Activated naive CD8-positive, alpha-beta T cell treated with anti-CD3 and anti-CD28 coated beads for 36 hours (primary cell): ENCODE measurements at regions not wholly inside any gene's neighbourhood (a gene's known extent, or its start where the extent isn't known, plus 50 kb on each side); places are given as distances from the start of the nearest gene placed in this dataset.

ENCODE experiments used
- DNase-seq: peaks from one replicate; pipeline ENCODE4 v3.0.0; 2021
- H3K27ac Mint-ChIP-seq: one replicate; pipeline ENCODE4 v1.8.0; 2022; ENCODE audit warnings: mild to moderate bottlenecking, moderate library complexity, mixed read lengths
- H3K27me3 Mint-ChIP-seq: one replicate; pipeline ENCODE4 v1.8.0; 2022; ENCODE audit warnings: mild to moderate bottlenecking, mixed read lengths
- H3K36me3 Mint-ChIP-seq: one replicate; pipeline ENCODE4 v1.8.0; 2021; ENCODE audit warnings: mild to moderate bottlenecking, mixed read lengths
- H3K4me1 Mint-ChIP-seq: one replicate; pipeline ENCODE4 v1.8.0; 2021; ENCODE audit warnings: mixed read lengths
- H3K4me3 Mint-ChIP-seq: one replicate; pipeline ENCODE4 v1.8.0; 2022; ENCODE audit warnings: mild to moderate bottlenecking, moderate library complexity, mixed read lengths
- H3K9me3 Mint-ChIP-seq: one replicate; pipeline ENCODE4 v1.8.0; 2022; ENCODE audit warnings: mixed read lengths

DNA sequence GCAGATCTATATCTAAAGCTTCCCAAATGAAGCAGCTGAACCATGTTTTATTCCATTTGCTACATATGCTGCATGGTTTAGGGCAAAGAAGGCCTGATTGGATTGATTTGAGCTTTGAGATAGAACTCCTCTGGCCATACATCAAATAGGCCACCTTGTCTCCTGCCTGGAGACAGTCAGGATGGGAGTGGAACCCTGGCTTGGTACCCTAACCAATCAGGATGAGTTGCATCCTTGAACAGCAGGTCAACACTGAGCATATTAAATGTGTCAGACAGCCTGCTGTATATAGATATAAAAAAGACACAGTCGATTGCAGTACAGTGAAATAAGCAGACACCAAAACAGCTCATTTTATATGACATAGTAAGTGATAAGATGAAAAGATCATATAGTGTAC, 291.7 kb downstream of the NUAK1 start:
- no peaks in the 10 kb centered on the region for H3K9me3 Mint-ChIP-seq
- H3K27ac Mint-ChIP-seq: no peak overlapping the region
- H3K4me1 Mint-ChIP-seq: no peaks in the 10 kb centered on the region
- peaks cover 9% of the 10 kb centered on the region for H3K27me3 Mint-ChIP-seq
- no peaks in the 10 kb centered on the region for H3K36me3 Mint-ChIP-seq
- H3K4me3 Mint-ChIP-seq: no peak overlapping the region
- DNase-seq: no peak

DNA sequence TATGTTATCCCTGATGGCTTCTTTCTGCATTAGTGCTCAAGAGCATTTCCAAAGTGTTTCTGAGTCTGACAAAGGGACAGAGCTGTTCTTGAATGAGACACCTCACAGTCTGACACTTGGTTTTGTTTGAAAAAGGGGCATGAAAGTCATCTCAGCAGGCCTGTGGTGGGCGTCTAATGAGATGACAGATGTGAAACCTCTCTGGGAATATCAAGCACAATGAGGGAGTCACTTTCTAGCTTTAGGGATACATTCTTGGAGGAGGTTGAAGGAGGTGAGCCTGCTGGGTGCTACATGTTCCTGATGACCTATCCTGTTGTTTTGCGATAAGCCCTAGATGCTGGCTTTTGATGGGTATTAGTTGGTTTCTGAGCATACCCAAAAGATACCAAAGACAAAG, 290.5 kb downstream of the NUAK1 start:
- DNase-seq: no peak
- H3K27ac Mint-ChIP-seq: no peak overlapping the region
- H3K36me3 Mint-ChIP-seq: no peaks in the 10 kb centered on the region
- no peak overlapping the region for H3K4me3 Mint-ChIP-seq
- H3K9me3 Mint-ChIP-seq: no peaks in the 10 kb centered on the region
- peaks cover 9% of the 10 kb centered on the region for H3K27me3 Mint-ChIP-seq
- H3K4me1 Mint-ChIP-seq: no peaks in the 10 kb centered on the region

DNA sequence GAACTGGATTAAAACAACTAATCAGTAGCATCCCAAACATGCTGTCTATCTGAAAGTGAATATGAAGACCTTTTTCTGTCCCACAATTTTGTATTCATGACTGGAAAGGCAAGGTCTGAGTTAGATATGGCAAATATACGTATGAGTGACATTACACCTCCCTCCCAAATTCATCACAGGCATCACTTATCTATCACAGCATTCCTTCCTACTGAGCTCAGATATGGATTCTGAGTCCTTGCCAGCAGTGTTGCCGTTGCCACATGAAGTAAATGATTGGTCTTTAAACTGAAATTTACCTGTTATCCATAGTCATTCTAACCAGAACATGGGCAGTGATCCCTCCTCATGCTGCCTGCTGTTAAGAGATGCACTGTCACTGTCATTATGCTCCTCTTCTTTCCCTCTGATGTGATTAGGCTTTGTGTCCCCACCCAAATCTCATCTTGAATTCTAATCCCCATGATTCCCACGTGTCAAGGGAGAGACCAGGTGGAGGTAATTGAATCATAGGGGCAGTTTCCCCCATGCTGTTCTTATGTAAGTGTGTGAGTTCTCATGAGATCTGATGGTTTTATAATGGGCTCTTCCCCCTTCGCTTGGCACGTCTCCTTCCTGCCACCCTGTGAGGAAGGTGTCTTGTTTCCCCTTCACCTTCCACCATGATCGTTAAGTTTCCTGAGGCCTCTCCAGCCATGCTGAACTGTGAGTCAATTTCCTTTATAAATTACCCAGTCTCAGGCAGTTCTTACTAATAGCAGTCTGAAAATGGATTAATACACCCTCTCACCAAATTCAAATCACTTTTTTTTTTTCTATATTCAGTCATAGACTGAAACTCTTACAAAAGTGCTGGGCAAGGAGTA, 288.4 kb downstream of the NUAK1 start:
- Mint-ChIP-seq H3K4me3 (no peak overlapping the region), H3K9me3 (no peaks in the 10 kb centered on the region), H3K4me1 (no peaks in the 10 kb centered on the region), H3K27me3 (peaks cover 9% of the 10 kb centered on the region), H3K27ac (no peak overlapping the region), H3K36me3 (no peaks in the 10 kb centered on the region)
- no peak for DNase-seq

DNA sequence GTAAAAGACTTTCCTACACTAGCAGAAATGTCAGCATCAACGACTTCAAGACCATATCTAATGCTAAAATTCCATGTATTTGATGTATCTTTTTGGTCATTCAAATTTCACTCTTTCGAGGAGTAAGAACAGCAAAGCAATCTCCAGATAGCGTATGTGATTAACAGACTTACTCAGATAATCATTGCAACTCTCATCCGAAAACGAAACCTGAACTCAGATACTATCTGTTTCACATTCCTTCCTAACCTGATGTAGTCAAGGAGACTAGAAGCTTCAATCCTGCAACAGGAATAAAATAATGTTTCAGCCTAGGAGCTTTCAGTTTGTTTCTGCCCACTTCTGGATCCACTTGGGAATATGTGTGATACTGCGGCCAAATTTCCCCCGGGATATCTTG, 286.3 kb downstream of the NUAK1 start:
- no peak overlapping the region for H3K27ac Mint-ChIP-seq
- H3K4me1 Mint-ChIP-seq: no peaks in the 10 kb centered on the region
- H3K27me3 Mint-ChIP-seq: peaks cover 9% of the 10 kb centered on the region
- no peak overlapping the region for H3K4me3 Mint-ChIP-seq
- H3K36me3 Mint-ChIP-seq: no peaks in the 10 kb centered on the region
- no peak for DNase-seq
- no peaks in the 10 kb centered on the region for H3K9me3 Mint-ChIP-seq

DNA sequence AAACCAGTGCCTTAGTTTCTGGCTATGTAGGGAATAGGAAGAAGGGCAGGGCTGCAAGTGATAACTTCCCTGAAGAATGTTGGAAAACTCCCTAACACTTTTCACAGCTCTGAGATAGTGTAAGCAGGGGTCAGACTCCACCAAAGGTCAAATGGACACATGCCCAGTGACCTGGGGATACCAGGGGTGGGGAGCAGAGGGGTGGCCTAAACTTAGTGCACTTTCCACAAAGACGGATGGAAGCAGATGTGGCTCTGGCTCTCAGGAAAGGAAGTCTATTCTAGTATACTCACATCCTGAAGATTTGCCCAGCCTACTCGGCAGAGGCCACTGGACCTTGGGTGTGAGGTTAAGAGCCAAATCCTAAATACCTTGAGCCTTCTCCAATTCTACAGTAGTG, 285.8 kb downstream of the NUAK1 start:
- no peak for DNase-seq
- Mint-ChIP-seq H3K27ac (no peak overlapping the region), H3K4me3 (no peak overlapping the region), H3K9me3 (no peaks in the 10 kb centered on the region), H3K27me3 (peaks cover 9% of the 10 kb centered on the region), H3K4me1 (no peaks in the 10 kb centered on the region), H3K36me3 (no peaks in the 10 kb centered on the region)

DNA sequence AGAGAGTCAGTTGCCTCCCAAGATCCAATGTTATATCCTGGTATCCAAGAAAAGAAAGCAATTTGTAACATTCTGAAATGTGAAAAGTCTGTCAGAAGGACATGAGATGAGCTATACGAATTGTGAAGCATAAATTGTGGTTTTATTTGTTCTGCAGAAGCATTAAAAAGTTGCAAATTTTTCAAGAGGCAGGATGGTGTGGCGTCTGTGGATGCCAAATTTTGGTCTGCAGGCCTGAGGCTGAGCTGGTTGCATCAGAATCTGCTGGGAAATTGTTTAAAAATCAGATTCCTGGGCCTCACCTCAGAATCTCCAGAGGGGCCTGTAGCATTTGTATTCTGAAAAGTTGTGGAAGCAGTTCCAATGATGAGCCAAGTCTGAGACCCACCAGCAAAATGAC, 284.7 kb downstream of the NUAK1 start:
- no peak overlapping the region for H3K27ac Mint-ChIP-seq
- no peaks in the 10 kb centered on the region for H3K36me3 Mint-ChIP-seq
- no peaks in the 10 kb centered on the region for H3K9me3 Mint-ChIP-seq
- H3K27me3 Mint-ChIP-seq: peaks cover 9% of the 10 kb centered on the region
- H3K4me3 Mint-ChIP-seq: no peak overlapping the region
- no peaks in the 10 kb centered on the region for H3K4me1 Mint-ChIP-seq
- DNase-seq: no peak

DNA sequence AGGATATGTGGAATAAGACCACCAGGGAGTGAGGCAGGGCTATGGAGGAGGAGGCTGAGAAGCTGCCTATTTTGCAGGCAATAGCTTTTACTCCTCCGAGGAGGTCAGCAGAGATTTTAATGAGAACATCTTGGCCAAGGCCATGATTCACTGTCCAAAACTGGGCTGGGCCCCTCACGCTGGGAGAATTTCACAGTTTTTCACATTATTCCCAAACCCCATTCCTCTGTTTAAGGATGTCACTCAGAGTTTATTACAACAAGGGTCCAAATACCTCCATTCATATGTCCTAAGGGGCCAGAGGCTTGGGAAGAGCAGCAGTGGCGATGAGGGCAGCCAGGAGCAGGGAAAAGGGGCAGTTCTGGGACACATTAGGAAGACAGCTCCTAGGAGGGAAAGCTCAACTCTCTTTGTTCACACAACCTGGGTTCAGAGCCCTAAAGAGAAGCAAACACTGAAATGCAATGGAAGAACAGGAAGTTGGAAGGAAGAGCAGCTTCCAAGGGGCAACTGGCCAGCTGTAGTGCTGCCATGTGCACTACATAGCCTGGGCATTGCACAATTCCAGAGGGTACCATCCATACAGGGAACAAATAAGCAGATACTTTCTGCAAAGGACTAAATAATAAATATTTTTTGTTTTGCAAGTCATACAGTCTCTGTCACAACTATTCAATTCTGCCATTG, 283.2 kb downstream of the NUAK1 start:
- no peak overlapping the region for H3K27ac Mint-ChIP-seq
- H3K36me3 Mint-ChIP-seq: no peaks in the 10 kb centered on the region
- peaks cover 1% of the 10 kb centered on the region for H3K9me3 Mint-ChIP-seq
- no peak for DNase-seq
- no peaks in the 10 kb centered on the region for H3K4me1 Mint-ChIP-seq
- no peak overlapping the region for H3K4me3 Mint-ChIP-seq
- H3K27me3 Mint-ChIP-seq: peaks cover 12% of the 10 kb centered on the region

DNA sequence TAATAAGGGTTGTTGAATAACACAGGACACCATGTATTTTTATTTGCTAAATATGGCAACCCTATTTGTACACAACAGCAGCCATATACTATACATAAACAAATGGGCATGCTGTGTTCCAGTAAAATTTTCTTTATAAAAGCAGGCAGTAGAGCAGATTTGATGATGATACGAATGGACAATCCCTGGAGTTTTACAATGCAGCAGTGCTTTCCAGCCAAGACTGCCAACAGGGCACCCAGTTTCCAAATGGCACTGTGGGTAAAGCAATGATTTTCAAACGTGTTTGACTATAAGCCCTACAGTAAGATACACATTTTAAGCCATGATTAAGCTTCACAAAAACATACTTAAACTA, 282.7 kb downstream of the NUAK1 start:
- H3K27me3 Mint-ChIP-seq: peaks cover 7% of the 10 kb centered on the region
- H3K36me3 Mint-ChIP-seq: no peaks in the 10 kb centered on the region
- no peaks in the 10 kb centered on the region for H3K4me1 Mint-ChIP-seq
- no peak overlapping the region for H3K27ac Mint-ChIP-seq
- no peak overlapping the region for H3K4me3 Mint-ChIP-seq
- H3K9me3 Mint-ChIP-seq: peaks cover 1% of the 10 kb centered on the region
- DNase-seq: no peak

DNA sequence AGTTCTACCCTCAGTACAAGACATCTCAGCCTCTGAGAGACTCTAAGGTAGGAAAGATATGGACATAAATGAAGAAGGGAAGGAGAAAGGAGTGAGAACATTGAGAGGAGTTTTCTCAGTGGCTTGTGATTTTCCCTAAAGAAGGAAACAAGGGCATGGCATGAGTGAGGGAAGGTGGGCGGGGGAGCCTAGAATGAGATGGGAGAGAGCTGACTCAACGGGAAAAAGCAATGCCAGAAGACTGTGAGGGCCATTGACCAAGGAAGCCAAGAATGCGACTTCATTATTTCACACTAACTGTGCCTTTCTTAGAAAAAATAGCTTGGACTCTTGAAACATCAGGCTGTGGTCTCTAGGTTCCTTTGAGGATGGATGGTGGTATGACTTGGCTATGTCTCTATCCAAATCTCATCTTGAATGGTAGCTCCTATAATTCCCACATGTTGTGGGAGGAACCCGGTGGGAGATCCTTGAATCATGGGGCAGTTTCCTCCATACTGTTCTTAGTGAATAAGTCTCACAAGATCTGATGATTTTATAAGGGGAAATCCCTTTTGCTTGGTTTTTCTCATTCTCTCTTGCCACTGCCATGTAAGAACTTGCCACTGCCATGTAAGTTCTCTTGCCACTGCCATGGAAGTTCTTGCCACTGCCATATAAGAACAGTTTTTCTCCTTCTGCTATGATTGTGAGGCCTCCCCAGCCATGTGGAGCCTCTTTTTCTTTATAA, 279.6 kb downstream of the NUAK1 start:
- Mint-ChIP-seq H3K27ac (no peak overlapping the region), H3K27me3 (peaks cover 10% of the 10 kb centered on the region), H3K4me3 (no peak overlapping the region), H3K4me1 (no peaks in the 10 kb centered on the region), H3K36me3 (no peaks in the 10 kb centered on the region), H3K9me3 (peaks cover 1% of the 10 kb centered on the region)
- no peak for DNase-seq

DNA sequence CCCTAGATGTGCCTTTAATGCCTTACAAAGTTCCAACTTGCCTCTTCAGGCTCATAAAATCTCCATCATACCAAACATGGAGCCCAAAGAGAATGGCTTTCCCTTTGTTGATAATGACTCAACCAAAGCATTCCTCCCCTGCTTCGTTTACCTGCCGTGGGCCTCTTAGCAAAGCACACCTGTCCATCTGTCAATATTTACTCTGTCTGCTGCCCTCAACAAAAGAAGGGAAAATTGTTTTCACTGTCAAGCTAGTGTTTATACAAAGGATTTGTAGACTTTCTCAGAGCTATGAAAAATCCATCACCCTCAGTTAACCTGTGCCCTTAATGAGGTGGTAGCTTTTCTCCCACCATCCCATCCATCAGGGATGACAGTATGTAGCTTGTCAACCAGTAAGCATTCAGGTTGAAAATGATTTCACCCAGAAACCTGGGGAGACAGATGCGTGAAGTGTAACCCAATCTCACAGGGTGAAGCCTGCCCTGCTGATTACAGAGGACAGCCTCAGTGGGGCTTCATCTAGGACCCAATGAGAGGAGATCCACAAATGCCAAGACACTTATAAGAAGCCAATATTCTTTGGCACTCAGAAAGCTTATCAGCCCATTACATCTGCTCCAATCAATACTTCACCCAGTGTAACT, 278.1 kb downstream of the NUAK1 start:
- no peak overlapping the region for H3K4me3 Mint-ChIP-seq
- H3K27ac Mint-ChIP-seq: no peak overlapping the region
- peaks cover 10% of the 10 kb centered on the region for H3K27me3 Mint-ChIP-seq
- no peak for DNase-seq
- H3K4me1 Mint-ChIP-seq: no peaks in the 10 kb centered on the region
- peaks cover 1% of the 10 kb centered on the region for H3K9me3 Mint-ChIP-seq
- no peaks in the 10 kb centered on the region for H3K36me3 Mint-ChIP-seq

DNA sequence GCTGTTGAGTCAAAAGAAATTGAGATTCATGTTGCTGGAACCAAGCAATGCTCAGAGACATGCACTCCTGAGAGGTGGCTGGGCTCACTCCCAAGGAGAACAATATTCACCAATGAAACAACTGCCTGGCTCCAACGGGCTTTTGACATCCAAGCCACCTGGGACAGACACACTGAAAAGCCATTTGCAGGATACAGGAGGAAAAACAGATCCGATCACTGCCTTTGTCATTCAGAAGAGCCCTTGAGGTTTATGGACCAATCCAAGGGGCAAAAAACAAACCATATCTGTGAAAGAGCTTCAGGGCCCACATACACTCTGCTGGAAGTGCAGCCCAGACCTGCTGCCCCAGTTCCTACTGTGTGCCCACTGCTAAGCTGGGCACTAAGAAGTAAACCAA, 277.5 kb downstream of the NUAK1 start:
- no peak overlapping the region for H3K27ac Mint-ChIP-seq
- no peak for DNase-seq
- no peak overlapping the region for H3K4me3 Mint-ChIP-seq
- H3K27me3 Mint-ChIP-seq: peaks cover 10% of the 10 kb centered on the region
- H3K9me3 Mint-ChIP-seq: peaks cover 1% of the 10 kb centered on the region
- H3K4me1 Mint-ChIP-seq: no peaks in the 10 kb centered on the region
- no peaks in the 10 kb centered on the region for H3K36me3 Mint-ChIP-seq

DNA sequence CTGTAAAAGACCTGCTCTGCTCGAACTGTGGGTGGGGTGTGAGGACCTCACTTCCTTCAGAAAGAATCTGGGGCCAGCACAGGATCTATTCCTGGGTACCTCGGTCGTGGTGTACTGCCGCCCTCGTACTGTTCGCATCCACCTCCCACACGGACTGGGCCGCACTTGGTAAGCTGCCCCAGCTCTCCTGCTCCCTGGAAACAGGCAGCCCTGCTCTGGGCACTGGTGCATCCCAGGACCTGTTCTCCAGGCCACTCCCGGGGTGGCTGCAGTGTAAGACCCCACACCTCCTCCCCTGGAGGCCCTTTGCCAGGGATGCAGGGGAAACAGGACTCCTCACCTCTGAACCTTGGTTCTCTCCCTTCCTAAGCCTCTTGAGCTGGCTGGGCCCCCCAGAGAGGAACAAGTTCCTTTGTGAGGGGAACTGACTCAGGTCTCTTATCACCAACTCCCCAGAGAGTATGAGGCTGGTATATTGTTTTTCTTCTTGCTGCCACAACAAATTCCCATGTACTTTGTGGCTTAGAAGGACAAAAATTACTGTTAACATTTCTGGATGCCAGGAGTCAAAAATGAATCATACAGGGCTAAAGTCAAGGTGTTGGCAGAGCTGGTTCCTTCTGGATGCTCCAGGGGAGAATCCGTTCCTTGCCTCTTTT, 276.5 kb downstream of the NUAK1 start:
- Mint-ChIP-seq H3K27ac (no peak overlapping the region), H3K36me3 (no peaks in the 10 kb centered on the region), H3K4me1 (no peaks in the 10 kb centered on the region), H3K27me3 (peaks cover 10% of the 10 kb centered on the region), H3K9me3 (peaks cover 1% of the 10 kb centered on the region), H3K4me3 (no peak overlapping the region)
- DNase-seq: no peak

DNA sequence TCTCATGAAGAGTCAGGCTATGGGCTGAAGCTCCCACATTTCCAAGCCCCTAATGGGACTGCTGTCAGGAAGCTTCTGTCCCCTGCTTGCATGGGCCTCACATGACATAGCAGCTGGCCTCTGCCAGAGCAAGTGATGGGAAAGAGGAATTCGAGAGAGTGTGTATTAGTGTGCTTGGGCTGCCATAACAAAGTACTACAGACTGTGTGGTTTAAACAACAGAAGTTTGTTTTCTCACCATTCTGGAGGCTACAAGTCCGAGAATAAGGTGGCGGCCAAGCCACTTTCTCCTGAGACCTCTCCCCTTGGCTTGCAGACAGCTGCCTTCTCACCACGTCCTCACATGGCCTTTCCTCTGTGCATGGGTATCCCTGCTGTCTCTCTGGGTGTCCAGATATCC, 274.4 kb downstream of the NUAK1 start:
- H3K36me3 Mint-ChIP-seq: no peaks in the 10 kb centered on the region
- H3K4me3 Mint-ChIP-seq: no peak overlapping the region
- H3K4me1 Mint-ChIP-seq: no peaks in the 10 kb centered on the region
- H3K27ac Mint-ChIP-seq: no peak overlapping the region
- DNase-seq: no peak
- H3K9me3 Mint-ChIP-seq: peaks cover 1% of the 10 kb centered on the region
- peaks cover 10% of the 10 kb centered on the region for H3K27me3 Mint-ChIP-seq

DNA sequence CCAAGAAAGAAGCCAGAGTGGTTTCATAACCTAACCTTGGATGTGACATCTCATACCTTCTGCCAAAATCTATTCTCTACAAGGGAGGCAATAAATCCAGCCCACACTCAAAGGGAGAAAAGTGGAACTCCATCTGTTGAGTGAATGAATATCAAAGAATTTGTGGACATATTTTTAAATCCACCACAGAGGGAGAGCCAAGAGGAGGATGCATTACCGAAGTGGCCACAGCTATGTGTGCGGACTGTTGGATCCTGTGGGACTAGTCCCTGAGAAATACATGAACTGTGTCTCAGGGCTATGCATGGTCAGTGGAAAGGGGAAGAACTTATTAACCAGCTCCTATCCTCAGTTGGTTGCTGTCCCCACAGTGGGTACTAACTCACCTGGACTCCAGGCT, 273.9 kb downstream of the NUAK1 start:
- peaks cover under 1% of the 10 kb centered on the region for H3K9me3 Mint-ChIP-seq
- H3K27ac Mint-ChIP-seq: no peak overlapping the region
- peaks cover 6% of the 10 kb centered on the region for H3K27me3 Mint-ChIP-seq
- H3K36me3 Mint-ChIP-seq: no peaks in the 10 kb centered on the region
- H3K4me1 Mint-ChIP-seq: no peaks in the 10 kb centered on the region
- H3K4me3 Mint-ChIP-seq: no peak overlapping the region
- no peak for DNase-seq

DNA sequence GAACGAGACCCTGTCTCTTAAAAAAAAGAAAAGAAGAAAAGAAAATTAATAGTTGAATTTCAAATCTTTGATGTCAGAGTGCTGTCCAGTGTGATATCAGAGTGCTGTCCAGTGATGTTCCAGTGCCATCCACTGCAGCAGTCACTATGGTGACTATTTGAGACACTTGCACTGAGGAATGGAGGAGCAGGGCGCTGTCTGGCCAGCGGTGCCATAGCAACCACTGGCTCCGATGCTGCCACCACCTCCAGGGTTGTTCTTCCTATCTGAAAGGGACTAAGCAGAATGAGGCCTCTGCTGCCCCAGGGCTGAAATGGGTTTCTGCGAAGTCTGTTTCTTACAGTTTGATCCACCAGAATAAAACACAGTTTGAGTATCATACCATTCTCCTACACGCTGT, 272.9 kb downstream of the NUAK1 start:
- DNase-seq: no peak
- H3K4me3 Mint-ChIP-seq: no peak overlapping the region
- H3K36me3 Mint-ChIP-seq: no peaks in the 10 kb centered on the region
- H3K4me1 Mint-ChIP-seq: no peaks in the 10 kb centered on the region
- H3K27me3 Mint-ChIP-seq: peaks cover 5% of the 10 kb centered on the region
- peaks cover 1% of the 10 kb centered on the region for H3K9me3 Mint-ChIP-seq
- H3K27ac Mint-ChIP-seq: no peak overlapping the region
